Heart left ventricle (tissue), 16 donors: ENCODE measurements at regions not wholly inside any gene's neighbourhood (a gene's known extent, or its start where the extent isn't known, plus 50 kb on each side); places are given as distances from the start of the nearest gene placed in this dataset.
"Not testable (repeated sequence)": the region's sequence is repeated elsewhere in the genome, so short reads cannot be mapped to it uniquely, and the experiment has no call there.

Experiments used
- ATAC-seq, 4 donors: fragments of 200-7000 bp; cut with Tn5 transposase; one replicate each; pipeline ENCODE4 v1.9.1; 2020 to 2022; ENCODE audit warnings: moderate library complexity in 4 of 4, mild to moderate bottlenecking in 3 of 4, moderate number of reproducible peaks in 1 of 4
- DNase-seq, 5 donors: peaks; one replicate each; pipeline ENCODE4 v3.0.0-alpha.2; 2020
- H3K27ac ChIP-seq, 12 donors: fragments of 200-600 bp; sonication (generic) in 4 of 12; one replicate each; pipeline versions ENCODE4 v1.5.0 to v1.8.0; 2016 to 2022; ENCODE audit warnings: mild to moderate bottlenecking in 2 of 12
- H3K27me3 ChIP-seq, 9 donors: fragments of 200-600 bp; sonication (generic) in 2 of 9; one replicate each; pipeline versions ENCODE4 v1.5.1 to v1.8.0; 2016 to 2022; ENCODE audit warnings: mild to moderate bottlenecking in 3 of 9
- H3K36me3 ChIP-seq, 9 donors: fragments of 200-600 bp; sonication (generic) in 2 of 9; one replicate each; pipeline versions ENCODE4 v1.5.0 to v1.8.0; 2018 to 2022; ENCODE audit warnings: mild to moderate bottlenecking in 2 of 9
- H3K4me1 ChIP-seq, 12 donors: fragments of 200-600 bp; sonication (generic) in 4 of 12; one replicate each; pipeline versions ENCODE4 v1.5.0 to v1.8.0; 2016 to 2022; ENCODE audit warnings: mild to moderate bottlenecking in 3 of 12
- H3K4me3 ChIP-seq, 12 donors: fragments of 200-600 bp; sonication (generic) in 4 of 12; one replicate each; pipeline versions ENCODE4 v1.5.0 to v1.8.0; 2017 to 2022; ENCODE audit warnings: mild to moderate bottlenecking in 9 of 12, moderate library complexity in 4 of 12
- H3K9me3 ChIP-seq, 12 donors: fragments of 200-600 bp; sonication (generic) in 4 of 12; one replicate each; pipeline versions ENCODE4 v1.5.0 to v1.8.0; 2016 to 2022; ENCODE audit warnings: mild to moderate bottlenecking in 1 of 12
- CTCF ChIP-seq, 12 donors: fragments of 200-600 bp; sonication (generic) in 4 of 12; IDR thresholded peaks; one replicate each; pipeline versions ENCODE4 v1.5.0 to v1.8.0; 2018 to 2022; ENCODE audit warnings: antibody characterized with exemption in 12 of 12, mild to moderate bottlenecking in 5 of 12
- POLR2A ChIP-seq, 2 donors: fragments of 450-650 bp; IDR thresholded peaks; one replicate each; pipeline ENCODE4 v1.6.1; 2017; ENCODE audit warnings: antibody characterized with exemption in 2 of 2, mild to moderate bottlenecking in 2 of 2, moderate library complexity in 2 of 2
- WGBS, 4 donors: extraction: QIAGEN DNeasy Blood & Tissue Kit in 2 of 4; methylation state at CpG; one replicate each; pipeline versions ENCODE4 v1.1.5 to v1.1.7; 2013 to 2018; 5-methylcytosine and 5-hydroxymethylcytosine counted together
- intact Hi-C, 10 donors: fragments of 100-400 bp; cut with DNase I; formaldehyde crosslinking; loops; one replicate each; pipeline versions ENCODE4 v1.11.1 to v1.14.2; 2022
- donor health status: ischemic (EF 13 %, LVEDD 7.1; RV severe dilation, severe dysfunction).
- donor health status: healthy with polysubstance abuse.
- donor health status: DM: no; HTN: yes; CAD: no.
- donor health status: DM: no; HTN: no; CAD: no.
- donor health status: ischemic (EF 25% LVEDD 6.9; RV normal size, moderate dysfunction).
- donor health status: ischemic (EF 25% LVEDD 5.7; RV mildly dilated, moderate dysfunction).
- donor health status: healthy.
- donor health status: DM: yes; HTN: yes; CAD: no.
- donor health status: ischemic (EF 35%, LVEDD 5.7; RV mildly dilated, moderate dysfunction).
- donor health status: nonischemic (EF 11% LVEDD 7.7; RV severe dilation, severe dysfunction).
- donor health status: DM: yes; HTN: yes; CAD: no.
- donor health status: PGD.
- donor health status: ischemic (EF 29% LVEDD 5.4; RV normal size, mild dysfunction).
- donor health status: nonischemic (EF 23%, LVEDD 6.1; RV moderate dilation, normal function).

- H3K27ac ChIP-seq, result no peak overlapping the region
- ATAC-seq (no peak), DNase-seq (no peak)
- no peak overlapping the region for H3K4me3 ChIP-seq
- TF ChIP-seq CTCF (IDR thresholded peaks at IDR 0.05) (no peak), POLR2A (IDR thresholded peaks at IDR 0.05) (no peak)
- H3K4me1 ChIP-seq, result no peaks in the 10 kb centered on the region
- no peaks in the 10 kb centered on the region for H3K9me3 ChIP-seq
- intact Hi-C loops, result no loop called here
- no peaks in the 10 kb centered on the region for H3K36me3 ChIP-seq
- H3K27me3 ChIP-seq, result no peaks in the 10 kb centered on the region
- WGBS, 4 donors, result 76 to 91% (median 88%) methylated on average over 5 of the region's 5 CpGs
Measured at GRCh38 chr9:16063241-16063591, 510.4 kb downstream of the CCDC171 start.

DNA sequence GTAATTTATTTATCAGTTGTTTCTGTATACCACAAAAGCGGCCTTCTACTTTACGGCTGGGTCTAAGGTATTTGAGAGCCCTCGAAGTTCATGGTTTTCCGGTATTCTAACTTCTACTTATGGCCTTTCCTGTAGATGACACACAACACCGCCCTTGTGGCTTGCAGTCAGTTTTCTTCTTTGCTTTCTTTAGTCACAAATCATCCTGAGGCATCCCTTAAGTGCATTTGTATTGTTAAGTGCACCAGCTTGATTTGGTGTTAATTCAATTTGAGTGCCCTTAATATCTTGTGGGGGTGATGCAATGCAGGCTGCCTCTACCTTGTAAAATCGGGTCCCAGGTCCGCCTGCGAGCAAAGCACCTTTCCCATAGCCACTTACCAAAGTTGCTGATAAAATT, 511.9 kb downstream of the CCDC171 start:
- DNase-seq (no peak), ATAC-seq (no peak)
- intact Hi-C loops, result no loop called here
- Histone ChIP-seq H3K4me3 (no peak overlapping the region), H3K36me3 (no peaks in the 10 kb centered on the region), H3K27ac (no peak overlapping the region), H3K9me3 (no peaks in the 10 kb centered on the region), H3K27me3 (no peaks in the 10 kb centered on the region), H3K4me1 (peaks cover 0 to under 1% (median 0%) of the 10 kb centered on the region in 12 donors)
- 86 to 95% (median 88%) methylated on average over 8 of the region's 8 CpGs for WGBS, 4 donors
- TF ChIP-seq POLR2A (IDR thresholded peaks at IDR 0.05) (no peak), CTCF (IDR thresholded peaks at IDR 0.05) (no peak)

DNA sequence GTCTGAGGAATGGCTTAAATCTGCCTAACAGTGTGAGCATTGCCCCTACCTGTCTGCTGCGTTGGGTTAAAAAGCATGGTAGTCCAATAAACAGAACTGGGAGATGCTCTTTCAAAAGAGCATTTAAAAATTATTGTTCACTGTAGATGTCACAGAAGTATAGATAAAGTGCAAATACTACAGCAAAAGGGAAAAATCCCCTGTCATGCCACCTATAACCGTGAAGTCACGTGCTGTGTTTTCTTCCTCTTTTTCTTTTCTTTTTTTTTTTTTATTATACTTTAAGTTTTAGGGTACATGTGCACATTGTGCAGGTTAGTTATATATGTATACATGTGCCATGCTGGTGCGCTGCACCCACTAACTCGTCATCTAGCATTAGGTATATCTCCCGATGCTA, 513.4 kb downstream of the CCDC171 start:
- H3K27me3 ChIP-seq, H3K4me3 ChIP-seq, ATAC-seq, H3K4me1 ChIP-seq, H3K9me3 ChIP-seq, H3K36me3 ChIP-seq, intact Hi-C loops, H3K27ac ChIP-seq, DNase-seq: not testable (repeated sequence)
- WGBS, 4 donors, result 89 to 96% (median 92%) methylated on average over 3 to 6 of the region's 6 CpGs

GRCh38 chr9:16068476-16068875, 515.6 kb downstream of the CCDC171 start:
- Histone ChIP-seq H3K36me3 (no peaks in the 10 kb centered on the region), H3K27ac (no peak overlapping the region), H3K4me3 (no peak overlapping the region), H3K4me1 (peaks cover 0 to 4% (median 0%) of the 10 kb centered on the region in 12 donors), H3K9me3 (peaks cover 0 to 6% (median 0%) of the 10 kb centered on the region in 12 donors), H3K27me3 (no peaks in the 10 kb centered on the region)
- DNase-seq (no peak), ATAC-seq (no peak)
- intact Hi-C loops, result no loop called here
- TF ChIP-seq CTCF (IDR thresholded peaks at IDR 0.05) (no peak), POLR2A (IDR thresholded peaks at IDR 0.05) (no peak)
- WGBS, 4 donors, result 90 to 93% (median 92%) methylated on average over 9 of the region's 9 CpGs

DNA sequence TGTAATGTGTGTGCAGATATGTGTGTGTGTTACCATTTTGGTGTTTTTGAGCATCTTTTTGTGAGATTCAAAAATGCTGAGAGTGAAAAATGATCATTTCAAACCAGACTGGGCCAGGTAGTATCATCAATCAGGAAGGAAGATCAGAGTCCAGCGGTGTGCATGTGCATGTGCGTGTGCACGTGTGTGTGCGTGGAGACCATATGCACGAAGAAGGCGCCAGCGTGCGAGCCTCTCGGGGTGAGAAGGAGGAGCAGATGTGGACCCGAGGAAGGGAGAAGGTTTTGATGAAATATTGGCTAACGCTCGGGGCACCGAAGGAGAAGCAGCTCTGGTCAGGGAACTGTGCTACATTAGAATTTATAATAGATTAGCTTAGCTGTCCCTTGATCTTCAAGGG, 516.4 kb downstream of the CCDC171 start:
- peaks cover 0 to 4% (median 0%) of the 10 kb centered on the region in 12 donors for H3K4me1 ChIP-seq
- intact Hi-C loops, result no loop called here
- 84 to 91% (median 89%) methylated on average over 13 of the region's 13 CpGs for WGBS, 4 donors
- H3K4me3 ChIP-seq, result no peak overlapping the region
- no peak for TF ChIP-seq POLR2A (IDR thresholded peaks at IDR 0.05)
- TF ChIP-seq CTCF (IDR thresholded peaks at IDR 0.05), result no peak
- peaks cover 0 to 8% (median 0%) of the 10 kb centered on the region in 12 donors for H3K9me3 ChIP-seq
- no peak overlapping the region for H3K27ac ChIP-seq
- ATAC-seq, result no peak
- DNase-seq, result no peak
- H3K36me3 ChIP-seq, result no peaks in the 10 kb centered on the region
- H3K27me3 ChIP-seq, result no peaks in the 10 kb centered on the region
